Activated T-helper 2 cell treated with anti-CD3 and anti-CD28 coated beads, Interferon-gamma antibody, Interleukin-2, Interleukin-4, amounts not matched to agents 10 μg/mL and 5 μg/mL and 100 μg/mL, durations not matched to agents 14 hours and 24 hours and 36 hours (primary cell): ENCODE measurements at regions not wholly inside any gene's neighbourhood (a gene's known extent, or its start where the extent isn't known, plus 50 kb on each side); places are given as distances from the start of the nearest gene placed in this dataset.

Experiments
- DNase-seq: peaks from one replicate; pipeline ENCODE4 v3.0.0; 2021; ENCODE audit warnings: low spot score
- H3K27ac Mint-ChIP-seq: one replicate; pipeline ENCODE4 v1.8.0; 2021; ENCODE audit warnings: mixed read lengths
- H3K27me3 Mint-ChIP-seq: one replicate; pipeline ENCODE4 v1.8.0; 2021; ENCODE audit warnings: low read depth, mixed read lengths
- H3K36me3 Mint-ChIP-seq: one replicate; pipeline ENCODE4 v1.8.0; 2021; ENCODE audit warnings: low read depth, mixed read lengths
- H3K4me1 Mint-ChIP-seq: one replicate; pipeline ENCODE4 v1.8.0; 2021; ENCODE audit warnings: low read depth, mixed read lengths
- H3K4me3 Mint-ChIP-seq: one replicate; pipeline ENCODE4 v1.8.0; 2021; ENCODE audit warnings: low read depth, mild to moderate bottlenecking, moderate library complexity, mixed read lengths
- H3K9me3 Mint-ChIP-seq: one replicate; pipeline ENCODE4 v1.8.0; 2021; ENCODE audit warnings: mixed read lengths
- intact Hi-C: fragments of 100-400 bp; cut with micrococcal nuclease; formaldehyde crosslinking; loops from one replicate; pipeline ENCODE4 v1.15.1; 2023

DNA sequence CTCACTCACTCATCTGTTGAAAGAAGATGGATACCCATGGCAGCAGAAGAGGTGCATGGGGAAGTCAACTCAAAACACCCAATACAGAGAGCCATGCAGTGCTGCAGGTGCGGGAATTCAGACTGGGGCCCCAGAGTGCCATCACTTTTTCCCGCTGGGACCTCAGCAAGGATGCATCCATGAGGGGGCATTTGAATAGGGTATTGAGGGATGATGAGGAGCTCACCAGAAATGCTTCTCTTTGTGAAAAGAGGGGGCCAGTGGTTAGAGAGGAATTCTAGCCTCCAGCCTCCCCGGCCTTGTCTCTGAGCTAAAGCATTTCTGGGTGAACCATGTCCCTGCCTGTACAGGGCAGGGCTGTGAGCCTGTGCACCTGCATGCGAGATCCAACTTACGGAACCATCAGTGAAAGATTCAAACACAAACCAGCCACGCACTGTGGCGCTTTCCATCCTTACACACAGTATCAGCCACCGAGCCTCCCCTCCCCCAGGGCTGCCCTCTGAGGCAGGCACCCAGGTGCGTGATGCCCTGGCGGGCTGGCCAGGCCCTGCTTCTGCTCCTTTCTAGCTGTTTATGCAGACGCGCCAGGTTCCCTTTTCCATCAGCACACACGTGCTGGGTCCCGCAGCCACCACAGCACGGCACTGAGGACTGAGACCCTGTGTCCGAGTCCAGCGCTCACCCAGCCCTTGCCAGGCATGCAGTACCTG is 1177.2 kb downstream of the BRD1 start:
- Mint-ChIP-seq H3K4me1 (no peaks in the 10 kb centered on the region), H3K27me3 (no peaks in the 10 kb centered on the region), H3K4me3 (no peak overlapping the region), H3K9me3 (no peaks in the 10 kb centered on the region), H3K27ac (no peak overlapping the region), H3K36me3 (no peaks in the 10 kb centered on the region)
- no peak for DNase-seq
- intact Hi-C loops = no loop called here

DNA sequence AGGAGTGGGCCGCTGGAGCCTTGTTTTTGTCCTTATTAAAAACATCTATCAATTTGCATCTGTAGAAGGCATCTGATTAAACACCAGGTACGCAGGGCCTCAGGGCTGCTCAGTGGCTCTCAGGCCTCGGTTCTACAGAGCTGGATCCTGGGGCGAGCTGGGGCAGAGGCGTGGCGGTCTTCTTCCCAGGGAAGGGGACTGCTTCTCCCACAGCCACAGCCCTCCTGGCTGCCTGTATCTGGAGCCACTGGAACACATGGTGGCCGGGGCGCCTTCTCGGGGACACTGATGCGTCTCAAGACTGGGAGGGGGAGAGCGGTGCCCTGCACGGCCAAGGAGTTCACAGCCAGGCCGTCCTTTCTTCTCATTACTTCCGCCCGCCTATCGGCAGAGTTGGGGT is 1178.2 kb downstream of the BRD1 start:
- H3K9me3 Mint-ChIP-seq = no peaks in the 10 kb centered on the region
- no peak overlapping the region for H3K4me3 Mint-ChIP-seq
- no peak overlapping the region for H3K27ac Mint-ChIP-seq
- H3K27me3 Mint-ChIP-seq = no peaks in the 10 kb centered on the region
- no peaks in the 10 kb centered on the region for H3K36me3 Mint-ChIP-seq
- no peak for DNase-seq
- intact Hi-C loops = no loop called here
- H3K4me1 Mint-ChIP-seq = no peaks in the 10 kb centered on the region

GRCh38 chr22:48649031-48649430 is 1178.6 kb downstream of the BRD1 start:
- intact Hi-C loops = no loop called here
- Mint-ChIP-seq H3K27me3 (no peaks in the 10 kb centered on the region), H3K4me1 (no peaks in the 10 kb centered on the region), H3K4me3 (no peak overlapping the region), H3K9me3 (no peaks in the 10 kb centered on the region), H3K36me3 (no peaks in the 10 kb centered on the region), H3K27ac (no peak overlapping the region)
- no peak for DNase-seq

DNA sequence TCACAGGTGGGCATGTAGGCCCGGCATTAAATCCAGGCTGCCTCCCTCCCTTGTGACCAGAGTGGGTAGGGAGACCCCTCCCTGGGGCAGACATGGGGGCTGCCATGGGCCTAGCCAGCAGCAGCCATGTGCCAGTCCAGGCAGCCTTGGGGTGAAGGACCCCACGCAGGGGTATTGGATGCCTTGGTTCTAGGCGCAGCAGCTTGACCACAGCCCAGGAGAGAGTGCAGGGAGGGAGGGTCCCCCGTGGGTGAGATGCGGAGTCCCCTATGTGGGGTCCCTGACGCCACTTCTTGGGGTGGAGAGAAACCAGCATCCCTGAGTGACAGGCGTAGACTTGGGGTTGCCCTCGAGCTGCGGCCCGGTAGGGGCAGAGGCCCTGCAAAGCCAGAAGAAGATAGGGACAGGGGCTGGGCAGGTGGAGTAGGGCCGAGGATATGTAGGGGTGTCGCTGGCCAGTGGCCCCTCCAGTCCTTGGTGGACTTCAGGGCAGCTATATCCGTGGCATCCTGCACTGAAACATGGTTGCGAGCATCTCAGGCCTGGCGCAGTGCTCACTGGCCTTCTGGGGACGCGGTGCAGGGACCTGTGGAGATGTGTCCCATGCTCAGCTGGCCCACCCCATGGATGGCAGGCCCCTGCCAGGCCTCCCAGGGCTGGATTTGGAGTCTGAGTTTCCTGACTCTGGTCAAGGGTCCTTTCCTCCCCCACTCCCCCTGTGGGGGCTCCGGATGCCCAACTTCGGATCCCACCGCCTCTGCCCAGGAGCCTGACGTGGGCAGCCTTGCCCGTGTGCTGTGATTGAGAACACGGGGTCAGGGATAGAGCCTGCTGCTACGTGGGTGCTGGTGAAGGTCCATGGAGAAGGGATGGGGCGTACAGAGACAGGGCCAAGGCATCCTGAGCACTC is 1179.8 kb downstream of the BRD1 start:
- Mint-ChIP-seq H3K27me3 (no peaks in the 10 kb centered on the region), H3K27ac (no peak overlapping the region), H3K36me3 (no peaks in the 10 kb centered on the region), H3K4me1 (no peaks in the 10 kb centered on the region), H3K4me3 (no peak overlapping the region), H3K9me3 (no peaks in the 10 kb centered on the region)
- DNase-seq = no peak
- intact Hi-C loops = no loop called here

DNA sequence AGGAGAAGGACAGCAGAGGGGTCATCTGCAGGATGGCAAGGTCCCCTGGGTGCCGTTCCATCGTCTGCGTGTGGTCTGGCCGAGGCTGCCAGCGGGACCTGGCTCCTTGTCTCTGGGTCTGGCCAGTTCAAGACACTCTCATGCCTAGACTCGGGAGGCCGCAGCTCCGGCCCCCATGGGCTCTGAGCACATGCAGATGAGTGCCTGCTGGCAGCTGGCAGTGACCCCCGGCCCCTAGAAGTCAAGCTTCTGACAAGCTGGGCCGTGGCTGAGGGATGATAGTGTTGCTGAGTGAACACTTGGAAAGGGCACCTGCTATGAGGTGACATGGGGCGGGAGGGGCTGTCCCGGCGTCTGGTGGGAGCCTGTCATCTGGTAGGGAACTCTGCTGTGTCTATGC is 1180.6 kb downstream of the BRD1 start:
- intact Hi-C loops = no loop called here
- Mint-ChIP-seq H3K27me3 (no peaks in the 10 kb centered on the region), H3K27ac (no peak overlapping the region), H3K4me1 (no peaks in the 10 kb centered on the region), H3K4me3 (no peak overlapping the region), H3K9me3 (no peaks in the 10 kb centered on the region), H3K36me3 (no peaks in the 10 kb centered on the region)
- no peak for DNase-seq

GRCh38 chr22:48646216-48646925 is 1181.3 kb downstream of the BRD1 start:
- H3K27ac Mint-ChIP-seq = no peak overlapping the region
- H3K36me3 Mint-ChIP-seq = no peaks in the 10 kb centered on the region

DNA sequence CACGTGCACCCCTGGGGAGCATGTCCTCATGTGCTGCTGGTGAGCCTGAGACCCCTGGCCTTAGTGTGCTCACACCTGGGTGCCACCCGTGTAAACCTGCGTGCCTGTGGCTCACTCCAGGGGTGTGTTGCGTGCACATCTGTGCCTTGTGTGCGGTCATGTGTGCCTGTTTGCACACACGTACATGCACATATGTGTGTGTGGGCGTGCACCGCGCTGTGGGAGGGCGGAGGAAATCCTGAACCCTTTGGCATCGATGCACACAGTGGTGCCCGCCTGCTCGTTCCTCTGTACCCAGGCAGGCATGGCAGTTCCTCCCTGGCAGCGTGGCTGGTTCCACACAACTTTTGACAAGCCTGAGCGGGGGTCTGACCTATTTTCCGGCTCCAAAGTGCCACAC is 1181.9 kb downstream of the BRD1 start:
- no peaks in the 10 kb centered on the region for H3K36me3 Mint-ChIP-seq
- H3K27me3 Mint-ChIP-seq = no peaks in the 10 kb centered on the region
- intact Hi-C loops = no loop called here
- no peak overlapping the region for H3K27ac Mint-ChIP-seq
- H3K4me3 Mint-ChIP-seq = no peak overlapping the region
- no peaks in the 10 kb centered on the region for H3K9me3 Mint-ChIP-seq
- no peak for DNase-seq
- H3K4me1 Mint-ChIP-seq = no peaks in the 10 kb centered on the region

More at GRCh38 chr22:48646216-48646925, 1181.3 kb downstream of the BRD1 start:
- H3K27me3 Mint-ChIP-seq = no peaks in the 10 kb centered on the region
- intact Hi-C loops = no loop called here
- no peaks in the 10 kb centered on the region for H3K4me1 Mint-ChIP-seq
- no peak for DNase-seq
- H3K4me3 Mint-ChIP-seq = no peak overlapping the region
- no peaks in the 10 kb centered on the region for H3K9me3 Mint-ChIP-seq

DNA sequence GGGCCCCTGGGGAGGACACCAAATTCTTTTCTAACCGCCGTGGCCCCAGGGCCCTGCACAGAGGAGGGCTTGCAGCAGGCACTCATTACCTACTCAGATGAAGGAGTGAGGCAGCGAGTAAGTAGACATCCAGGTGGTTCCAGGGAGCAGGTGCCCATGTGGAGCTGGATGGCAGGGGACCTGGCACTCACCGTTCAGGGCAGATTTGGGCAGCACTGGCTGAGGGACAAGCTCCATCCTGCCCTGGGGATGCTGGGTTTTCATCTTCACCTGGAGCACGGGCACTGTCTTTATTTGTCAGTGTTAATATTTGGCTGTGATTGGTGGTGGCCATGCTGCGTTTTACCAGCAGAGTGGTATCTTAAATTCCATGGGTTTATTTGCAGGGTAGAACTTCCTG is 1182.7 kb downstream of the BRD1 start:
- no peak overlapping the region for H3K4me3 Mint-ChIP-seq
- no peaks in the 10 kb centered on the region for H3K36me3 Mint-ChIP-seq
- H3K9me3 Mint-ChIP-seq = no peaks in the 10 kb centered on the region
- H3K4me1 Mint-ChIP-seq = no peaks in the 10 kb centered on the region
- no peaks in the 10 kb centered on the region for H3K27me3 Mint-ChIP-seq
- DNase-seq = no peak
- H3K27ac Mint-ChIP-seq = no peak overlapping the region
- intact Hi-C loops = no loop called here

- Mint-ChIP-seq H3K36me3 (no peaks in the 10 kb centered on the region), H3K4me3 (no peak overlapping the region), H3K4me1 (no peaks in the 10 kb centered on the region), H3K27ac (no peak overlapping the region), H3K27me3 (no peaks in the 10 kb centered on the region), H3K9me3 (no peaks in the 10 kb centered on the region)
- no peak for DNase-seq
- intact Hi-C loops = no loop called here
Observed at GRCh38 chr22:48644108-48644507, 1183.6 kb downstream of the BRD1 start.

DNA sequence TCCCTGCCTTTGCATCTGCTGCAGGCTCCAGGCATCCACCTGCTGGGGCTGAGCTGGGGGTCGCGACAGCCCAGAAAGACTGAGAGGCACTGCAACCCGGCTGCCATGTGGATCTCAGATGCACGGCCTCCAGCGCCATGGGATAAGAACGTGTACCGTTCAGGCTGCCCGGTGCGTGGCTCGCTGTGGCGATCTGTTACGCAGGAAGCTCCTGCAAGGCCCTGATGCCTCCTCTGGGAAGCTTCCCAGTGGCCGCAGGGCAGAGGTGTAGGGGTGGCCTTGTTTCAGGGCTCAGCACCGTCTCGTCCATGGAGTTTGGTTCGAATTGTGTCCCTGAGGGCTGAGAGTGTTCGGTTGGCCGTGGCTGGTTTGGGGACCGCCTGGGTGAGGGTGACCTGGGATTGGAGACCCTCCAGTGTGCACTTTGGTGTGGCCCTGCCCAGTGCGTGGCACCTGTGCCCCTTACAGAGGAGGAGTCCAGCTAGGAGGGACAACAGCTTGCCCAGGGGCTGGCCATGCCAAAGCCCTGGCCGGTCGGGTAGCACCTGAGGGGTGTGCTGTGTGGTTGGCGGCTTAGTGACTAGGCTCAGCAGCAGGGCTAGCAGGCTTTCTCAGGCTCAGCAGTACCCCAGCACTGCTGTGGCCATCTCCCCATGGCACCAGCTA is 1184.5 kb downstream of the BRD1 start:
- Mint-ChIP-seq H3K27me3 (no peaks in the 10 kb centered on the region), H3K36me3 (no peaks in the 10 kb centered on the region), H3K4me3 (no peak overlapping the region), H3K27ac (no peak overlapping the region), H3K9me3 (no peaks in the 10 kb centered on the region), H3K4me1 (no peaks in the 10 kb centered on the region)
- intact Hi-C loops = no loop called here
- DNase-seq = no peak

- DNase-seq = no peak
- intact Hi-C loops = no loop called here
- H3K9me3 Mint-ChIP-seq = no peaks in the 10 kb centered on the region
- H3K4me1 Mint-ChIP-seq = no peaks in the 10 kb centered on the region
- no peaks in the 10 kb centered on the region for H3K36me3 Mint-ChIP-seq
- no peak overlapping the region for H3K4me3 Mint-ChIP-seq
- H3K27me3 Mint-ChIP-seq = no peaks in the 10 kb centered on the region
- no peak overlapping the region for H3K27ac Mint-ChIP-seq
Observed at GRCh38 chr22:48642550-48642949, 1185.1 kb downstream of the BRD1 start.

- H3K27me3 Mint-ChIP-seq = no peaks in the 10 kb centered on the region
- intact Hi-C loops = no loop called here
Observed at GRCh38 chr22:48641906-48642475, 1185.7 kb downstream of the BRD1 start.

More at GRCh38 chr22:48641906-48642475, 1185.7 kb downstream of the BRD1 start:
- no peaks in the 10 kb centered on the region for H3K36me3 Mint-ChIP-seq
- H3K4me1 Mint-ChIP-seq = no peaks in the 10 kb centered on the region
- no peak for DNase-seq
- H3K9me3 Mint-ChIP-seq = no peaks in the 10 kb centered on the region
- H3K4me3 Mint-ChIP-seq = no peak overlapping the region
- no peak overlapping the region for H3K27ac Mint-ChIP-seq
